ENCODE measurements at regions not wholly inside any gene's neighbourhood (a gene's known extent, or its start where the extent isn't known, plus 50 kb on each side); places are given as distances from the start of the nearest gene placed in this dataset.

- TF ChIP-seq YY1 (IDR thresholded peaks at IDR 0.05; ENCODE audit: low read depth, low read length) (no peak), TBP (IDR thresholded peaks at IDR 0.05; ENCODE audit: low read depth, low read length) (no peak), SIRT6 (IDR thresholded peaks at IDR 0.05; ENCODE audit: low read length) (no peak), RAD21 (IDR thresholded peaks at IDR 0.05 in 1 of 2, conservative IDR thresholded peaks at IDR 0.05 in 1 of 2; ENCODE audit: low read depth in 2 of 2, low read length in 2 of 2) (no peak), CHD2 (IDR thresholded peaks at IDR 0.05; ENCODE audit: low read length) (no peak), EZH2 (IDR thresholded peaks at IDR 0.05; ENCODE audit: low read depth, low read length, severe bottlenecking) (no peak)
- TF ChIP-seq, protein P1, sequence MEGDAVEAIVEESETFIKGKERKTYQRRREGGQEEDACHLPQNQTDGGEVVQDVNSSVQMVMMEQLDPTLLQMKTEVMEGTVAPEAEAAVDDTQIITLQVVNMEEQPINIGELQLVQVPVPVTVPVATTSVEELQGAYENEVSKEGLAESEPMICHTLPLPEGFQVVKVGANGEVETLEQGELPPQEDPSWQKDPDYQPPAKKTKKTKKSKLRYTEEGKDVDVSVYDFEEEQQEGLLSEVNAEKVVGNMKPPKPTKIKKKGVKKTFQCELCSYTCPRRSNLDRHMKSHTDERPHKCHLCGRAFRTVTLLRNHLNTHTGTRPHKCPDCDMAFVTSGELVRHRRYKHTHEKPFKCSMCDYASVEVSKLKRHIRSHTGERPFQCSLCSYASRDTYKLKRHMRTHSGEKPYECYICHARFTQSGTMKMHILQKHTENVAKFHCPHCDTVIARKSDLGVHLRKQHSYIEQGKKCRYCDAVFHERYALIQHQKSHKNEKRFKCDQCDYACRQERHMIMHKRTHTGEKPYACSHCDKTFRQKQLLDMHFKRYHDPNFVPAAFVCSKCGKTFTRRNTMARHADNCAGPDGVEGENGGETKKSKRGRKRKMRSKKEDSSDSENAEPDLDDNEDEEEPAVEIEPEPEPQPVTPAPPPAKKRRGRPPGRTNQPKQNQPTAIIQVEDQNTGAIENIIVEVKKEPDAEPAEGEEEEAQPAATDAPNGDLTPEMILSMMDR (IDR thresholded peaks at IDR 0.05; ENCODE audit: control extremely low read depth in 1 of 3, insufficient read depth in 1 of 3, low read depth in 1 of 3, low read length in 3 of 3), result no peak
Observed at GRCh38 chr5:155154973-155155372, 141.4 kb downstream of the KIF4B start.

Measured in H1 (cell line).